Testis (tissue), 2 donors: ENCODE measurements at regions not wholly inside any gene's neighbourhood (a gene's known extent, or its start where the extent isn't known, plus 50 kb on each side); places are given as distances from the start of the nearest gene placed in this dataset.

ENCODE experiments used
- DNase-seq: peaks from one replicate; pipeline ENCODE4 v3.0.0-alpha.2; 2019
- H3K27ac ChIP-seq, 2 donors: fragments of 200-600 bp; sonication (generic); one replicate each; pipeline ENCODE4 v1.5.1; 2019
- H3K27me3 ChIP-seq: fragments of 200-600 bp; sonication (generic); one replicate; pipeline ENCODE4 v1.5.1; 2019
- H3K36me3 ChIP-seq: fragments of 200-600 bp; sonication (generic); one replicate; pipeline ENCODE4 v1.5.1; 2017; ENCODE audit warnings: low read depth; ENCODE audit errors: missing control alignments
- H3K4me1 ChIP-seq: fragments of 200-600 bp; sonication (generic); one replicate; pipeline ENCODE4 v1.5.1; 2019
- H3K4me3 ChIP-seq, 2 donors: fragments of 200-600 bp; sonication (generic); one replicate each; pipeline ENCODE4 v1.5.1; 2017 to 2019
- H3K9me3 ChIP-seq: fragments of 200-600 bp; sonication (generic); one replicate; pipeline ENCODE4 v1.5.1; 2017
- POLR2A ChIP-seq: fragments of 450-650 bp; IDR thresholded peaks from one replicate; pipeline ENCODE4 v1.6.1; 2017; ENCODE audit warnings: antibody characterized with exemption, mild to moderate bottlenecking, moderate library complexity
- WGBS, 2 donors: methylation state at CpG; one replicate each; pipeline ENCODE4 v1.1.5; 2018; 5-methylcytosine and 5-hydroxymethylcytosine counted together
- intact Hi-C: fragments of 100-400 bp; cut with DNase I; formaldehyde crosslinking; loops from one replicate; pipeline ENCODE4 v1.15.1; 2023; ENCODE audit warnings: low total_unique reads
- TF ChIP-seq, protein P1 (sequence below), 3 experiments: fragments of 450-650 bp in 2 of 3; fragments of 200-600 bp in 1 of 3; sonication (generic) in 1 of 3; IDR thresholded peaks; one replicate each; pipeline ENCODE4 v1.5.1; 2016 to 2019; ENCODE audit warnings: antibody characterized with exemption in 3 of 3, mild to moderate bottlenecking in 2 of 3, moderate library complexity in 1 of 3

DNA sequence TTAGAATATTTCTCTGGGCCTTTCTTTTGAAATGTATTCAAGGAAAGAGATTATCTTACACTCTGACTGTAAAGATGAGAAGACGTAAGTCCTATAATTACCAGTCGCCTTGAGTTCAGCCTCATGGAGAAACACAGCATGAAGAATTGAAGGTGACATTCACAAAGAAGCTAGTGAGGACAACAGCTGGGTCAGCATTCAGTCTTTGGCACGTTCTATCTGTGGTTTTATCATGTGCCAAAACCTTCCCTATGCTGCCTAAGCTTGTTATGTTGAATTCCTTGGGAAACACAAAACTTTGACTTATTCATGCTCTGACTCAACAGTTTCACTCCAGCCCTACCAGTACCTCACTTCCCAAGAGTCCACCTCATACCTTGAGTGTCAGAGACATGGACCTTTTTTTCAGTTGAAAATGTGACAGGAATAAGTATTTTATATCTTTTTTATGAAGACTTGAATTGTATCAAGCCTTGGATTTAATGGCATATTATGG, 198.8 kb upstream of the KIRREL3 start:
- intact Hi-C loops, result no loop called here
- H3K4me1 ChIP-seq, result no peaks in the 10 kb centered on the region
- no peak for DNase-seq
- 74 to 81% methylated on average over 3 of the region's 3 CpGs for WGBS, 2 donors
- H3K4me3 ChIP-seq, result no peak overlapping the region
- TF ChIP-seq, protein P1, sequence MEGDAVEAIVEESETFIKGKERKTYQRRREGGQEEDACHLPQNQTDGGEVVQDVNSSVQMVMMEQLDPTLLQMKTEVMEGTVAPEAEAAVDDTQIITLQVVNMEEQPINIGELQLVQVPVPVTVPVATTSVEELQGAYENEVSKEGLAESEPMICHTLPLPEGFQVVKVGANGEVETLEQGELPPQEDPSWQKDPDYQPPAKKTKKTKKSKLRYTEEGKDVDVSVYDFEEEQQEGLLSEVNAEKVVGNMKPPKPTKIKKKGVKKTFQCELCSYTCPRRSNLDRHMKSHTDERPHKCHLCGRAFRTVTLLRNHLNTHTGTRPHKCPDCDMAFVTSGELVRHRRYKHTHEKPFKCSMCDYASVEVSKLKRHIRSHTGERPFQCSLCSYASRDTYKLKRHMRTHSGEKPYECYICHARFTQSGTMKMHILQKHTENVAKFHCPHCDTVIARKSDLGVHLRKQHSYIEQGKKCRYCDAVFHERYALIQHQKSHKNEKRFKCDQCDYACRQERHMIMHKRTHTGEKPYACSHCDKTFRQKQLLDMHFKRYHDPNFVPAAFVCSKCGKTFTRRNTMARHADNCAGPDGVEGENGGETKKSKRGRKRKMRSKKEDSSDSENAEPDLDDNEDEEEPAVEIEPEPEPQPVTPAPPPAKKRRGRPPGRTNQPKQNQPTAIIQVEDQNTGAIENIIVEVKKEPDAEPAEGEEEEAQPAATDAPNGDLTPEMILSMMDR (IDR thresholded peaks at IDR 0.05), result no peak
- TF ChIP-seq POLR2A, result no peak
- H3K27me3 ChIP-seq, result no peaks in the 10 kb centered on the region
- no peaks in the 10 kb centered on the region for H3K36me3 ChIP-seq
- H3K9me3 ChIP-seq, result no peaks in the 10 kb centered on the region
- H3K27ac ChIP-seq, result no peak overlapping the region

DNA sequence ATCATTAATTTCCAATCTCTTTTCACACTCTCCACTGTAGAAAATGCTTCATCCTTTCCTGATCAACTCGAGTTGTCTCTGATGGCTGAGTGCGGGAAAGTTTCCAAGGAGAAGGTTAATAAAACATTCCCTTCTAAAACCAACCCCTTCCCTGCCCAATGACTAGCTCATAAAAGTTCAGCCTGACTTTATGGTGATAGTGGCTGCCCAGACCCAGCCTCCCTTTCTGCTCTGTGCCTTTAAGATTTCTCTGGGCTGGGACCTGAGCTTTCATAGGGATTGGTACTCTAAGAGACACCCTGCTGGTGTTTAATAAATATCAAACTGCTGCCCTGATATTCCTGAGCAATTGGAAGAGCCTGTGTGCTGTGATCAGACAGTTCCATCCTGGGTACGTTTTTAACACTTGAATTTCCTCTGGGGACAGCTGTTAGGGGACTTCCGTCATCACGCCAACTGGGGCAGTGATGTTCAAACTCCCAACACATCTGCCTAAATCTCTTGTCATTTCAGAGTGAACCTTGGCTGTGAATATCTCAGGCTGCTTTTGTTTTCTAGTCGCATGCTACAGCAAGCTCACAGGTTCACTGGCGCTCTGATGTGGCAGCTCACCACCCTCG, 195.0 kb upstream of the KIRREL3 start:
- no peaks in the 10 kb centered on the region for H3K36me3 ChIP-seq
- no peak overlapping the region for H3K4me3 ChIP-seq
- 64 to 66% methylated on average over 8 of the region's 8 CpGs for WGBS, 2 donors
- H3K27ac ChIP-seq, result no peak overlapping the region
- H3K9me3 ChIP-seq, result no peaks in the 10 kb centered on the region
- no peak for TF ChIP-seq POLR2A
- TF ChIP-seq, protein P1 (IDR thresholded peaks at IDR 0.05), result no peak
- intact Hi-C loops, result no loop called here
- no peak for DNase-seq
- no peaks in the 10 kb centered on the region for H3K27me3 ChIP-seq
- no peaks in the 10 kb centered on the region for H3K4me1 ChIP-seq

DNA sequence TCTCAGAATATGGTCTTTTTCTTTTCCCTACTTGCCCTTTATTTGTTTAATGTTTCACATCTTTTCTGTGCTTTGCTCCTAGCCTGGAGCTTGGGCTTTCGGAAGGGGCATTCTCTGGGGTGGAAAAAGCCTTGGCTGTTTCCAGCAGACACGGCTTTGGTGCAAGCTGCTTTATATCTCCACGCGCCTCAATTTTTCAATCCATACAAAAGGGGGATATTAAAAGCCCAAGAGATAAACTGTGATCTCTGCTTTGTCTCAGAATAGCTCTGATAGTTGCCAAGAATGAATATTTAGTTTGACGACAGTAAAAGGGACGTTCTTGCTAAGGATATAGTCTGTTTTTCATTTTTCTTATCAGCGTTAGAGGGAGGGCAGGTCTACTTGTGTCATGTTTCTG, 194.0 kb upstream of the KIRREL3 start:
- intact Hi-C loops, result no loop called here
- no peak for DNase-seq
- no peak overlapping the region for H3K27ac ChIP-seq
- H3K4me3 ChIP-seq, result no peak overlapping the region
- H3K4me1 ChIP-seq, result no peaks in the 10 kb centered on the region
- TF ChIP-seq, protein P1 (IDR thresholded peaks at IDR 0.05), result no peak
- no peak for TF ChIP-seq POLR2A
- H3K36me3 ChIP-seq, result no peaks in the 10 kb centered on the region
- no peaks in the 10 kb centered on the region for H3K9me3 ChIP-seq
- H3K27me3 ChIP-seq, result no peaks in the 10 kb centered on the region
- WGBS, 2 donors, result 58 to 69% methylated on average over 7 of the region's 7 CpGs

DNA sequence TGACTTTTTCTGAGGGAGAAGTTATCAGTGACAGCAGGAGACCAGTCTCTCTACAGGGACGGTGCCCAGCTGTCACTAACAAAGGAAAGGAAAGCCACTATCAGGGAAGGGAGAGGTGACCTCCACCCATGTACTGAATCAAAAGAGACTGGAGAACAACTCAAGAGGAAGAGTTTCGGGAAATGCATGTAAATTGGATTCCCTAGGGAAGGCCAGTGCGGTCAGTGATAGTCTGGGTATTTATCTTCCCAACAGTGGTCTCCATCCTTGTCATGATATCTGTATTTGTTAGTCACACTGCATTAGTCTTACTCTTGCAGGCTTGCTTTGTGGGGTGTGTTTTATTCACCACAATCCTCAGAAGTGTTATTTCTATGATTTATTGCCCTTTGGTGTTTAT, 193.4 kb upstream of the KIRREL3 start:
- no peak for DNase-seq
- Histone ChIP-seq H3K4me1 (no peaks in the 10 kb centered on the region), H3K36me3 (no peaks in the 10 kb centered on the region), H3K27me3 (no peaks in the 10 kb centered on the region), H3K27ac (no peak overlapping the region), H3K4me3 (no peak overlapping the region), H3K9me3 (no peaks in the 10 kb centered on the region)
- TF ChIP-seq, protein P1 (IDR thresholded peaks at IDR 0.05), result no peak
- no peak for TF ChIP-seq POLR2A
- intact Hi-C loops, result no loop called here
- 74 to 80% methylated on average over 3 of the region's 3 CpGs for whole genome bisulfite sequencing, 2 donors

DNA sequence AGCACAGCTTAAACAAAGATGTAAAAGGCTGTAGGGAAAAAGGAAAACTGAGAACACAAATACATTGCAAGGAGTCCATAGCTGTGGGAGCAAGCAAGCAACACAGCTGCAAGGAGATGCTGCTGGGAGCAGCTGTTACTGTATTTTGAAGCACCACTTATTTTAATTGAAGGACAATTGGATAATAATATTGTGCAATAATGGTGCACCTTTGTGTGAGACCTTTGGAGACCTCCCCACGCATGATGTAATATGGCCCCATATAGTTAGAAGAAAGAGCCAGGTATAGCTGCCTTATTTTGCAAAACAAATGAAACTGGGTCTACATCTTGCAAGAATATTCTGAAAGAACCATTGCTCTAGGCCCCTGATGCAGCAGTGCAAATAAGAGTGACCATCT, 191.1 kb upstream of the KIRREL3 start:
- TF ChIP-seq, protein P1 (IDR thresholded peaks at IDR 0.05), result no peak
- no peak for TF ChIP-seq POLR2A
- H3K4me3 ChIP-seq, result no peak overlapping the region
- 79 to 88% methylated on average over 1 of the region's 1 CpG for WGBS, 2 donors
- H3K4me1 ChIP-seq, result no peaks in the 10 kb centered on the region
- no peak overlapping the region for H3K27ac ChIP-seq
- H3K27me3 ChIP-seq, result no peaks in the 10 kb centered on the region
- intact Hi-C loops, result no loop called here
- H3K36me3 ChIP-seq, result no peaks in the 10 kb centered on the region
- no peak for DNase-seq
- no peaks in the 10 kb centered on the region for H3K9me3 ChIP-seq
